Lung (tissue), 11 donors: ENCODE measurements at regions not wholly inside any gene's neighbourhood (a gene's known extent, or its start where the extent isn't known, plus 50 kb on each side); places are given as distances from the start of the nearest gene placed in this dataset.

Experiments used
- ATAC-seq: fragments of 200-7000 bp; cut with Tn5 transposase; one replicate; pipeline ENCODE4 v1.9.1; 2020; ENCODE audit warnings: moderate number of reproducible peaks; ENCODE audit not compliant: insufficient read depth, low FRiP score
- DNase-seq, 3 donors: peaks; one replicate each; pipeline ENCODE4 v3.0.0-alpha.2; 2013 to 2017
- H3K27ac ChIP-seq, 2 donors: one replicate each; pipeline ENCODE4 v1.5.1; 2013; ENCODE audit warnings: mild to moderate bottlenecking in 2 of 2, moderate library complexity in 2 of 2, control low read depth in 1 of 2, inconsistent platforms in 1 of 2, low read depth in 1 of 2, low read length in 1 of 2
- H3K27me3 ChIP-seq, 3 donors: one replicate each; pipeline ENCODE4 v1.5.1; 2013; ENCODE audit warnings: low read length in 2 of 3; ENCODE audit not compliant: control insufficient read depth in 3 of 3, insufficient read depth in 3 of 3
- H3K36me3 ChIP-seq, 4 donors: one replicate each; pipeline ENCODE4 v1.5.1; 2013; ENCODE audit warnings: low read length in 4 of 4, mild to moderate bottlenecking in 1 of 4, moderate library complexity in 1 of 4; ENCODE audit not compliant: control insufficient read depth in 4 of 4, insufficient read depth in 4 of 4
- H3K4me1 ChIP-seq, 5 donors: one replicate each; pipeline ENCODE4 v1.5.1; 2013; ENCODE audit warnings: low read length in 5 of 5, mild to moderate bottlenecking in 2 of 5, moderate library complexity in 1 of 5; ENCODE audit not compliant: control insufficient read depth in 5 of 5, insufficient read depth in 5 of 5
- H3K4me3 ChIP-seq: one replicate; pipeline ENCODE4 v1.5.1; 2013; ENCODE audit warnings: mild to moderate bottlenecking, control low read depth, moderate library complexity
- H3K9ac ChIP-seq, 2 donors: one replicate each; pipeline ENCODE4 v1.5.1; 2013; ENCODE audit warnings: low read length in 2 of 2, control low read depth in 1 of 2; ENCODE audit not compliant: insufficient read depth in 1 of 2
- H3K9me3 ChIP-seq, 4 donors: one replicate each; pipeline ENCODE4 v1.5.1; 2013; ENCODE audit warnings: low read length in 3 of 4, mild to moderate bottlenecking in 1 of 4, moderate library complexity in 1 of 4; ENCODE audit not compliant: control insufficient read depth in 4 of 4, insufficient read depth in 3 of 4
- CTCF ChIP-seq: IDR thresholded peaks from 2 replicates; pipeline ENCODE4 v1.5.1; 2012; ENCODE audit warnings: mild to moderate bottlenecking; ENCODE audit errors: control extremely low read depth, extremely low read depth
- WGBS, 2 donors: extraction: QIAGEN DNeasy Blood & Tissue Kit; methylation state at CpG; one replicate each; pipeline ENCODE4 v1.1.7; 2013; 5-methylcytosine and 5-hydroxymethylcytosine counted together
- donor health status: control.
- donor health status: control.
- donor health status: Bipolar disorder and iron deficiency.
- donor health status: healthy.
- donor health status: DM: yes; HTN: yes; CAD: no.

GRCh38 chr5:111887706-111888105, 130.7 kb upstream of the NREP start:
- no peak for DNase-seq
- TF ChIP-seq CTCF, result no peak
- Histone ChIP-seq H3K4me1 (peaks cover 0 to 2% (median 0%) of the 10 kb centered on the region in 5 donors), H3K27ac (no peak overlapping the region), H3K36me3 (no peaks in the 10 kb centered on the region), H3K27me3 (no peaks in the 10 kb centered on the region), H3K9ac (no peak overlapping the region), H3K4me3 (no peak overlapping the region), H3K9me3 (peaks cover 0 to 8% (median 4%) of the 10 kb centered on the region in 4 donors)
- no peak for ATAC-seq
- WGBS, 2 donors, result 92 to 100% methylated on average over 2 of the region's 2 CpGs

GRCh38 chr5:111869681-111870080, 112.7 kb upstream of the NREP start:
- H3K36me3 ChIP-seq, result no peaks in the 10 kb centered on the region
- 65 to 80% methylated on average over 2 of the region's 2 CpGs for WGBS, 2 donors
- H3K9ac ChIP-seq, result no peak overlapping the region
- H3K4me3 ChIP-seq, result no peak overlapping the region
- peaks cover 0 to 4% (median 0%) of the 10 kb centered on the region in 5 donors for H3K4me1 ChIP-seq
- H3K27ac ChIP-seq, result no peak overlapping the region
- no peak for DNase-seq
- ATAC-seq, result no peak
- TF ChIP-seq CTCF, result no peak
- no peaks in the 10 kb centered on the region for H3K27me3 ChIP-seq
- H3K9me3 ChIP-seq, result no peaks in the 10 kb centered on the region

- no peak for TF ChIP-seq CTCF
- no peak overlapping the region for H3K27ac ChIP-seq
- H3K36me3 ChIP-seq, result no peaks in the 10 kb centered on the region
- H3K9me3 ChIP-seq, result no peaks in the 10 kb centered on the region
- no peak overlapping the region for H3K9ac ChIP-seq
- H3K4me3 ChIP-seq, result no peak overlapping the region
- no peak for DNase-seq
- 87 to 89% methylated on average over 3 of the region's 3 CpGs for WGBS, 2 donors
- no peak for ATAC-seq
- H3K4me1 ChIP-seq, result peaks cover 0 to 10% (median 0%) of the 10 kb centered on the region in 5 donors
- H3K27me3 ChIP-seq, result no peaks in the 10 kb centered on the region
These were observed 108.4 kb upstream of the NREP start for GRCh38 chr5:111865356-111865755.

DNA sequence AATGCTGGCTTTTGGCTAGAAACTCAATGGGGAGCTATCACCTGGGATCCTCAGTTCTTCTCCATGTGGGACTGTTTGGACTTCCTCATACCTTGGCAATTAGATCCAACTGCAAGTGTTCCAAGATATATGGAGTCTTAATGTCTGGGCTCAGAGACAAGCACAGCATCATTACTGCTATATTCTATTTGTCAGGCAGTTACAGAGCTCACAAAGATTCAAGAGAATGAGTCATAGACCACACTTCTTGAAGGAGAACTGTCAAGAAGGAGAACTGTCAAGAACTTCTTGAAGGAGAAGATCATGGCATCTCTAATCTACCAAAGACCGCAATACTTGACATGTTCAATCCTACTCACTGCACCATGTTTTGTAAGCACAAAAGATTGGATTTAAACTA, 106.8 kb upstream of the NREP start:
- Histone ChIP-seq H3K4me1 (peaks cover 0 to 17% (median 9%) of the 10 kb centered on the region in 5 donors), H3K27ac (no peak overlapping the region), H3K36me3 (no peaks in the 10 kb centered on the region), H3K9ac (no peak overlapping the region), H3K4me3 (no peak overlapping the region), H3K9me3 (no peaks in the 10 kb centered on the region), H3K27me3 (no peaks in the 10 kb centered on the region)
- 94 to 99% methylated on average over 1 of the region's 1 CpG for WGBS, 2 donors
- DNase-seq (no peak), ATAC-seq (no peak)
- no peak for TF ChIP-seq CTCF
